T47D (cell line): ENCODE measurements at regions not wholly inside any gene's neighbourhood (a gene's known extent, or its start where the extent isn't known, plus 50 kb on each side); places are given as distances from the start of the nearest gene placed in this dataset.

ENCODE experiments used
- DNase-seq, 2 experiments: peaks; one replicate each; pipeline versions ENCODE4 v3.0.0 to v3.0.0-alpha.2; 2011 to 2012; ENCODE audit warnings: low read depth in 1 of 2, low spot score in 1 of 2
- JUND ChIP-seq: IDR thresholded peaks from 2 replicates; pipeline ENCODE4 v1.6.1; 2012; ENCODE audit warnings: low read depth
- in situ Hi-C: cut with HindIII; loops from 2 replicates; pipeline ENCODE4 v1.10.0; 2016; ENCODE audit warnings: low sequenced_read_pairs, low pct_unique_long_range_greater_than_20kb

DNA sequence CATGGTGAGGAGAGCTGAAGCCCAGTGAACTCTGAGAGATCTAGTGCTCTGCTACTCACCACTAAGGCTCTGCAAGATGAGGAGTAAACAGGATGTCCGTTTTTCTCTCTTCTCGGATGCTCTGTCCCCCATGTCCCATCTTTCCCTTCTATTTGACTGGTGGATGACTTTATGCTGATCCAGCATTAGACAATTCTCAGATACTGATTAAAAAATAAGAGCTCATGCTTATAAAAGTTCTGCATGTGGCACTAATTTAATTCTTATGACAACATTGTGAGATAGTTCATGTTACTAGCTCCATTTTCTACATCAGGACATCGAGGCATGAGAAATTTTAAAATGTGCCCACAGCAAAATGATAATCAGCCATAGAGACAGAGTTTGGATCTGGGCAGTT, 77.0 kb downstream of the HMHB1 start:
- no peak for DNase-seq
- in situ Hi-C loops = no loop called here
- no peak for TF ChIP-seq JUND

DNA sequence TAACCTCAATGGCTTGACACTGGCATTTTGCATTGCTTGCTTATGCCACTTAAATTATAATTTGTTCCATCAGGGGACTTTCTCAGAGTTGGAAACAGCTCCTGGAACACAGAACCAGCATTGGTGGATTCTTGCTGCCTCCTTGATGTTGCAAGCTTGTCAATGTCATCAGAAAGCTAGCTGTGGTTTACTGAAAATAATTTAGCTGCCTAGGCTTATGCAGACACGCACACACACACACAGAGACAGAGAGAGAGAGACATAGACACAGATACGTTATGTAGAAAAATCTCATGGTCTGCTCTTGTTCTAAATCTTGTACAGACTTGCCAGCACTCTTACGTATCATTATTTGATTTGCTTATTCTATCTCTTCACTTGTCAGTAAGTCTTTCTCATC, 78.0 kb downstream of the HMHB1 start:
- TF ChIP-seq JUND = no peak
- in situ Hi-C loops = no loop called here
- no peak for DNase-seq

DNA sequence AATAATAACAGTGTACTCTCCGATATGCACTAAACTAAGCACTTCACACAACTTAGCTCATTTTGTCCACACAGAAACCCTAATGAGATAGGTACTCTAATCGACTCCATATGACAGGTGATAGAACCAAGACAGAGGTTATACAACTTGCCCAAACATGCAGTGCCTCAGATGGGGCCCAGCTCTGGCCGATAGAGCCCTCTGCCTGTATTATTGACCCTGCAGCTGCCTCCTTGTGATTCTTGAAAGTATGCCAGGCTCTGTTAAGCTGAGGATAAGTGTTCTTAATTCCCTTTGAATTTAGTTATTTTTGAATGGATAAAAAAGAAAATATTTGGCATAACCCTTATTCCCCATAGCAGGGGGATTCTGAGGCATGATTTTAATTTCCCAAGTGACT, 78.5 kb downstream of the HMHB1 start:
- no peak for TF ChIP-seq JUND
- DNase-seq = no peak
- in situ Hi-C loops = no loop called here

DNA sequence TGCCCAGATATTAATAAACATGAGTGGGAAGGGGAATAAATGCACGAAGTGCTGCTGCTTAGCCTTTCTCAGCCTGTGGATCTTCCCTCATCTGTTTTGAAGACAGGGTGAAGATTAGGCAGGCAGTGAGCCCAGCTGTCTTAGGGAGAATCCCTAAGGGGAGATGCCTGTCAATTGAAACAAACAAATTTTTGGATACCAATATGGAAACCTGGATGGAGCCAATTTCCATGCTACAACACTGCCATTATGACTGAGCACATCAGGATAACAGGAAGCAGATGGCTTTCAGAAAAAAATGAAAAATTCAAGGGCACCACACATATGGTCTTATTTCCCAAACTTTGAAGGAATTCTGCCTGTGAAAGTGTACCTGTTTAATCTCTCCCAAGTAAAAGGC, 80.3 kb downstream of the HMHB1 start:
- no peak for TF ChIP-seq JUND
- in situ Hi-C loops = no loop called here
- no peak for DNase-seq

DNA sequence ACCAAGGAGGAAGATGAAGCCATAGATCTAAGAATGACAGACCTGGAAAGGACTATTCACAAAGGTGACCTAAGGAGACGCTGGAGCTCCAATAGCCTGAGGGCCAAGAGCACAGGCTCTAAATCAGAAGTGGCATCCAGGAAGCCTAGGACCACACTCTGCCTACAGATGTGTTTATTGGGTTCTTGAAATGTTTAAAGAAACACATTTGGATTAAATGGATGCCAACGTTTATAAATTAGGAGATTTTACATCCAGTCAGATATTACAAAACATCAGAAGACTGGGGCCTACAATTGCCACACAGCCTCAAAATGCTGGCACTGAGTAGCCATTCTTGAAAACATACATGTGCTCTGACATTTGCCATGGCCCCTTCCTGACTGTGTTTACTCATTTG, 80.9 kb downstream of the HMHB1 start:
- TF ChIP-seq JUND = no peak
- in situ Hi-C loops = no loop called here
- DNase-seq = no peak

DNA sequence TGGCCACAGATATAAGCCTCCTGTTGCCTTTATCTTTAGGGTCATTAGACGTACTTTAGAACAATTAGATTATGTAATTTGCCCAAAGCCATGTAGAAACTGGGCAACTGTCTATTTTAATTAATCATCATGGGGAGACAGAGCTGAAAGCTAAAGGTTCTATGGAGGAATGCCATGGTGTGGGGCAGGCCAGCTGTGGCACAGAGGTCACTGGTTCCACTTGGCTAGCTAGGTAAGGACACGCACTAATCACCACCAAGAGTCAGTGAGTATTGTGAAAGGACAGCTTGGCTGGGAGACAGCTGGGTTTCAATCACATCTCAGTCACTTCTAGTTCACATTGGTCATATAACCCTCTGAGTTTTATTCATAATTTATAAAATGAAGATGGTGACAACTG, 81.7 kb downstream of the HMHB1 start:
- TF ChIP-seq JUND = no peak
- DNase-seq = no peak
- in situ Hi-C loops = no loop called here

DNA sequence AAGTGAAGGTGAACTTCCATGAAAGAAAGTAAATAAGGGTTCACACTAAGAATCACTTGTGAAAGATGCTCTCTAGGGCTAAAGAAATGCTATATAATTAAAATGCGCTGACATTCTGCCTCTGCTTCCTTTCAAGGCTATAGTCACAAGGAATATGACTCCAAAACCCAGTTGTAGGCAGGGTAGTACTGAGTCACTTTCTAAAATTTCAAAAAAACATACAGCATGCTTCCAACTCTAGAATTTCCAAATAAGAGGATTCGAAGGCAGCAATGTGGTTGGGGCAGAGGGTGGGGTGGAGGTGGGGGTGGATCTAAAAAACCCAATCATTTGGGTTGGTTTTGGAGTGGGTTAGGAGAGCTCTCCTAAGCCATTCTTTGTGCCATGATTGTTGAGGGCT, 84.6 kb downstream of the HMHB1 start:
- in situ Hi-C loops = no loop called here
- no peak for TF ChIP-seq JUND
- DNase-seq = no peak

DNA sequence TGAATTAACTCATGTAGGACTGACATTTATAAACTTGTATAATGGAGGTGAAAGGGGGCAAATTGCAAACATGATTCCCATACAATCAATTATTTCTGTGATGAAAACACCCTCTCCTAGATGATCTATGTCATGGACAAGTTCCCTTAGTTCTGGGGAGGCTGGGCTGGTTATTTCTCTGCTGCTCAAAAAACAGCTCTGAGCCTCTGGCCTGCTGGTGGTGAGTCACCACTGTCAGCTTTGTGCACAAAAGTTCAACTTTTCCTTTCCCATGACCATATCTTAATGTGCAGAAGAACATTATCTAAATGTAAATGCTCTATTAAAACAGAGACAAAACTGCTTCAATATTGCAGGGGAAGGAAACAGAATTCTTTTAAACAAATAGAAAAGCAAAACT, 85.0 kb downstream of the HMHB1 start:
- DNase-seq = no peak
- TF ChIP-seq JUND = no peak
- in situ Hi-C loops = no loop called here

DNA sequence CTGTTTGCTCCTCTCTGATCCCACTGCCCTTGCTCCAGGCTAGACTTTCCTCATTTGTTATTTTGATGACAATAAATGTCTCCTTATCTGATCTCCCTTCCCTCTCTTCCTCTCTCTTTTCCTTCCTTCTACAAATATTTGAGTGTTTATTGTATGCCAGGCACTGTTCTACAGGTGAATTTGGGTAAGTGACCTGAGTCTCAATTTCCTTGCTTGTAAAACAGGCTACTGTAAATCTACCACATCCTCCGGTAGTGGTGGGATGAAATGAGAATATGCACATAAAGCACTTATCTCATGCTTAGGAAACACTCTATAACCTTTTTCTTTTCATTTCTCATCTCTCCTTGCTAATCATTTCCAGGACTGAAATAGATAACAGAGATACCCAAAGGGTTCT, 86.4 kb downstream of the HMHB1 start:
- no peak for TF ChIP-seq JUND
- in situ Hi-C loops = no loop called here
- no peak for DNase-seq

DNA sequence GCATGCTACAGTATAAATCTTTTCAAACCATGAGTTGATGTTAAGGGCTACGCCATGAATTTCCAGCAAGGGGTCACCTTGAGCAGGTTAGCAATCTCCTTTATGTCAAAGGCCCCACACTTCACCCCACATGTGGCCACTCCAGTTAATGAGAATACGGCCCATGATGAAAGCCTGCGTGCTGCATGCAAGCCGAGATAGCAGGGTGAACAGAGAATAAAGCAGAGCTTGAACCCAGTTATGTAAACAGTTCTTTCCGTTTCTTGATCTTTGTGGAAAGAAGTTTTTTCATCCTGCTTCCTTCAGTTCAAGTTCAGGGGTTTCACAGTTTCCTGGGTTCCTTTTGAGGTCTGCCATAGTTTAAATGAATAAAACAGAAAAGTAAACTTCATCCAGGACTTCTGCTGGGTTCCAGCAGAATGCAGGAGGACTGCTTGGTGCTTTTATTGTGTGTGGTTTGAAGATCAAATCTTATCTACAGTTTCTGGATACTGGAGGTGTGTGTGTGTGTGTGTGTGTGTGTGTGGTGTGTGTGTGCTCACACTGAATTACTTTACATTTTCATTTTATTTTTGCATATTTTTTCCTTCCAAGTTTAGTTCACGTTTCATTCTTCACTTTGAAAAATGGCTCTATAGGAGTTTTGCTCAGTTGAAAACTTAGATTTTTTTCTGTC, 87.1 kb downstream of the HMHB1 start:
- no peak for DNase-seq
- TF ChIP-seq JUND = no peak
- in situ Hi-C loops = no loop called here

DNA sequence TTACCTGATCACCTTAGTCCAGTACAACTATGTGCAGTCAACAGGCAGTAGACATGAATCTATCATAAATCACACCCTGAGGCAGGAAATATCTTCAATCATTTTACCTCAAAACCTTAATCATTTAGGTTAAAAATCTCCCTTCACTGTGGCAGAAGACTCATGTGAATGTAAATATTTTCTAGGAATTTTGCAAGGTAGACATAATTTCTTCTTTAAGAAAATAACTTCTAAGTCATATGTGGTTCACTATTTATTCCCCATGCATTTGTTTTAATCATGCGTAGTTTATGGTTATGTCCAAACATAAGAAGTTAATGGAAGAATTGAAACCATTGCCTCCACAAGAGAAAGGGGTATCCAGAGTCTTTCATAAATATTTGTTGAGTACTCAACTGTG, 97.0 kb downstream of the HMHB1 start:
- in situ Hi-C loops = no loop called here
- no peak for DNase-seq
- no peak for TF ChIP-seq JUND

DNA sequence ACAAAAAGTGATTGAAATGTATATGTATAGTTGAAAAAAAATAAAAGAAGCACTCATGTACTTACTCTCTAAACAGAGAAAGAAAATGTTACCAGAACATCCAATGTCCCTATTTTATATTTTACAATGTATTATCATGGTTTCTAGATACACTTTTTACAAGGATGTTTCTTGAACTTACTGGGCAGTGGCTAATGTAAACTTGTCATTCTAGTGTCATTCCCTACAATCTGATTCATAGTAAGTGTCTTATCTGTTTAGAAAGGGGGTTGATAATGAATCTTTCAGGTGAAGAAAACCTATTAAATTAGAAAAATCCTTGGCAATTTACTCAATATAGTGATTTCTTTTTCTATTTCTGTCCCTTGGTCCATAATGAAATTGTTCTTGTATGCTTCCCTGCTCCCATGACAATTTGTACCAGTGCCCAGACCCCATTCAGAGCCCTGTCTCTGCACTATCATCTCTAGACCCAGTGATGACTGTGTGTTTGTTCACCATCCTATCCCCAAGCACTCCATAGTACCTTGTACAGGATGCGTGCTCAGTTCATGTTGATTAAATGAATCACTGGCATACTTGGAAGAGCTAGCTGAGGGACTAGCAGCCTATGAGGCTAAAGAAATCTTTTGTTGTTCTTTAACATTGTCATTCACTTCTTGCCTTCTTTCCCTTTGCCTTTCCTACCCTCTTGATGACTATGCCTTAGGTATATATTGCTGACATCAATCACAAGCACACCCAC, 101.2 kb downstream of the HMHB1 start:
- no peak for TF ChIP-seq JUND
- DNase-seq = no peak
- in situ Hi-C loops = no loop called here

DNA sequence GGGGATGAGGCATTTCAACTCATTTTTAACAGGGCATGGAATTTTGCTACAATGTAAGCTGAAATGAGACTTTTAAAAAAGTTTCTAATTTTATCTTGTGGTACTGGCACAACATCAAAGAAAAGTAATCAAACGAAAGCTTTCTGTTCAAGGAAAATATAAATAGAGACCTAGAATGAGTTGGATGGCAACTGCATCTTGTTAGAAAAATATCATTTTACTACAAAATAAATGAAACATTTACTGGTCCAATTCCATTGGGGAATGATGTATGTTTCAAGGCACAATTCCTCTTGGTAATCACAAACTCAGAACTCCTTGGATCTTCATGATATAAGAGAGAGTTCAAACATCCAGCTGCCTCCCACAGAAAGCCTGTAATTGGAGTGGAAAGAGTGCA, 102.8 kb downstream of the HMHB1 start:
- in situ Hi-C loops = no loop called here
- no peak for DNase-seq
- no peak for TF ChIP-seq JUND

DNA sequence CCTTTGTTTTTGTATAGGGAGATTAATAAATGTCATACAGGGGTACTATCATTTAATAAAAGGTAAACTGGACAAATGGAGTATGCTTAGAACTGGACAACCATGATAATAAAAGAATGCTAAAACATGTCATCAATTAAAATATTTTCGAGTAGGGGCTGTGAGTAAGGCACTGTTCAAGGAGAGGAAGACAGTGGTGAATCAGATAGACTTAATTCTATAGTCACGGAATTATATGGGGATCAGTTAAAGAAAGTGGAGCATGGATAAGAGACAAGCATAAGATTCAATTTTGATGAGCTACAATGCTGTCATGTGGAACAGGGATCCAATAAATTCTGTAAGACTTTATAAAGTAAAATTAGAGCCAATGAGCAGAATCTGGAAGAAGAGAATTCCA, 104.5 kb downstream of the HMHB1 start:
- no peak for TF ChIP-seq JUND
- in situ Hi-C loops = no loop called here
- no peak for DNase-seq
